Lung (tissue), 11 donors: ENCODE measurements at regions not wholly inside any gene's neighbourhood (a gene's known extent, or its start where the extent isn't known, plus 50 kb on each side); places are given as distances from the start of the nearest gene placed in this dataset.
"Not testable (repeated sequence)": the region's sequence is repeated elsewhere in the genome, so short reads cannot be mapped to it uniquely, and the experiment has no call there.

Source experiments
- ATAC-seq: fragments of 200-7000 bp; cut with Tn5 transposase; one replicate; pipeline ENCODE4 v1.9.1; 2020; ENCODE audit warnings: moderate number of reproducible peaks; ENCODE audit not compliant: insufficient read depth, low FRiP score
- DNase-seq, 3 donors: peaks; one replicate each; pipeline ENCODE4 v3.0.0-alpha.2; 2013 to 2017
- H3K27ac ChIP-seq, 2 donors: one replicate each; pipeline ENCODE4 v1.5.1; 2013; ENCODE audit warnings: mild to moderate bottlenecking in 2 of 2, moderate library complexity in 2 of 2, control low read depth in 1 of 2, inconsistent platforms in 1 of 2, low read depth in 1 of 2, low read length in 1 of 2
- H3K27me3 ChIP-seq, 3 donors: one replicate each; pipeline ENCODE4 v1.5.1; 2013; ENCODE audit warnings: low read length in 2 of 3; ENCODE audit not compliant: control insufficient read depth in 3 of 3, insufficient read depth in 3 of 3
- H3K36me3 ChIP-seq, 4 donors: one replicate each; pipeline ENCODE4 v1.5.1; 2013; ENCODE audit warnings: low read length in 4 of 4, mild to moderate bottlenecking in 1 of 4, moderate library complexity in 1 of 4; ENCODE audit not compliant: control insufficient read depth in 4 of 4, insufficient read depth in 4 of 4
- H3K4me1 ChIP-seq, 5 donors: one replicate each; pipeline ENCODE4 v1.5.1; 2013; ENCODE audit warnings: low read length in 5 of 5, mild to moderate bottlenecking in 2 of 5, moderate library complexity in 1 of 5; ENCODE audit not compliant: control insufficient read depth in 5 of 5, insufficient read depth in 5 of 5
- H3K4me3 ChIP-seq: one replicate; pipeline ENCODE4 v1.5.1; 2013; ENCODE audit warnings: mild to moderate bottlenecking, control low read depth, moderate library complexity
- H3K9ac ChIP-seq, 2 donors: one replicate each; pipeline ENCODE4 v1.5.1; 2013; ENCODE audit warnings: low read length in 2 of 2, control low read depth in 1 of 2; ENCODE audit not compliant: insufficient read depth in 1 of 2
- H3K9me3 ChIP-seq, 4 donors: one replicate each; pipeline ENCODE4 v1.5.1; 2013; ENCODE audit warnings: low read length in 3 of 4, mild to moderate bottlenecking in 1 of 4, moderate library complexity in 1 of 4; ENCODE audit not compliant: control insufficient read depth in 4 of 4, insufficient read depth in 3 of 4
- WGBS, 2 donors: extraction: QIAGEN DNeasy Blood & Tissue Kit; methylation state at CpG; one replicate each; pipeline ENCODE4 v1.1.7; 2013; 5-methylcytosine and 5-hydroxymethylcytosine counted together
- TF ChIP-seq, protein P1 (sequence below): IDR thresholded peaks from 2 replicates; pipeline ENCODE4 v1.5.1; 2012; ENCODE audit warnings: mild to moderate bottlenecking; ENCODE audit errors: control extremely low read depth, extremely low read depth
- donor health status: control.
- donor health status: control.
- donor health status: Bipolar disorder and iron deficiency.
- donor health status: healthy.
- donor health status: DM: yes; HTN: yes; CAD: no.

DNA sequence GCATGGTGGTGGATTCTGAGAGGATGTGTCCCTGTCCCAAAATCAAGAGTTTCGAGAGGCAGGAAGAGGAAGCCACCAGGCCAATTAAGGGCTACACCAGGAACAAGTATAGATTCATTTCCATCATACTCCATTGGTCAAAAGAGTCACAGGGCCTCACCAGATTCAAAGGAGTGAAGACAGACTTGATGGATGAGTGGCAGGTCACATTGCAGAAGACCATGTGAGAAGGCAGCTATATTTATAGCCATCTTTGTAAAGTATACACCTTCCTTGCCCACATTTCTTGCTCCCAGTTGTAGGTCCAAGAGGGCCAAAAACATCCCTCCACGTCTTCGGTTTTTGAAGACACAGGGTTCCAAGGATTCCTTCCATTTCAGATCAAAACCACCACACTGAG, 406.0 kb downstream of the BCOR start:
- Histone ChIP-seq H3K9ac (no peak overlapping the region), H3K27ac (no peak overlapping the region), H3K27me3 (peaks cover 0 to 6% (median 3%) of the 10 kb centered on the region in 3 donors), H3K4me3 (no peak overlapping the region), H3K9me3 (peaks cover 0 to 8% (median 3%) of the 10 kb centered on the region in 4 donors), H3K4me1 (peaks cover 0 to 16% (median 5%) of the 10 kb centered on the region in 5 donors), H3K36me3 (no peaks in the 10 kb centered on the region)
- DNase-seq (no peak), ATAC-seq (no peak)
- 76 to 83% methylated on average over 3 of the region's 3 CpGs for WGBS, 2 donors
- TF ChIP-seq, protein P1, sequence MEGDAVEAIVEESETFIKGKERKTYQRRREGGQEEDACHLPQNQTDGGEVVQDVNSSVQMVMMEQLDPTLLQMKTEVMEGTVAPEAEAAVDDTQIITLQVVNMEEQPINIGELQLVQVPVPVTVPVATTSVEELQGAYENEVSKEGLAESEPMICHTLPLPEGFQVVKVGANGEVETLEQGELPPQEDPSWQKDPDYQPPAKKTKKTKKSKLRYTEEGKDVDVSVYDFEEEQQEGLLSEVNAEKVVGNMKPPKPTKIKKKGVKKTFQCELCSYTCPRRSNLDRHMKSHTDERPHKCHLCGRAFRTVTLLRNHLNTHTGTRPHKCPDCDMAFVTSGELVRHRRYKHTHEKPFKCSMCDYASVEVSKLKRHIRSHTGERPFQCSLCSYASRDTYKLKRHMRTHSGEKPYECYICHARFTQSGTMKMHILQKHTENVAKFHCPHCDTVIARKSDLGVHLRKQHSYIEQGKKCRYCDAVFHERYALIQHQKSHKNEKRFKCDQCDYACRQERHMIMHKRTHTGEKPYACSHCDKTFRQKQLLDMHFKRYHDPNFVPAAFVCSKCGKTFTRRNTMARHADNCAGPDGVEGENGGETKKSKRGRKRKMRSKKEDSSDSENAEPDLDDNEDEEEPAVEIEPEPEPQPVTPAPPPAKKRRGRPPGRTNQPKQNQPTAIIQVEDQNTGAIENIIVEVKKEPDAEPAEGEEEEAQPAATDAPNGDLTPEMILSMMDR = no peak

DNA sequence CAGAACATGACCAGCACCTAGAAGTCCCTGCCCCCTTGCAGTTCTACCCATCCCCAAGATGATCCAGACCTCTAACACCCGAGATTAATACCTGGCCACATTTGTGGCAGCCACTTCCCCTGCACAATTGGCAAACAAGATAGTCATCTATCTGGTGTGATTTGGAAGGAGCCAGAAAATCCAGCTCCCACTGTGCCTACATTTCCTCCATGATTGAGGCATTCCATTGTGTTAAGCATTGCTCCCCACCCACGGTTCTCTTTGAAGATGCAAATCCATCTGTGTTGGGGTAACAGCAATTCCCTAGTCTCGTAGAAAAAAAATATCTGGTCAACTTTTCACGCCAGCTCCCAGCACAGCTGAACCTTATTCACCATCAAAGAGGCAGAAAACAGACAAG, 405.0 kb downstream of the BCOR start:
- TF ChIP-seq, protein P1 = no peak
- Histone ChIP-seq H3K9ac (no peak overlapping the region), H3K27ac (no peak overlapping the region), H3K27me3 (peaks cover 0 to 6% (median 3%) of the 10 kb centered on the region in 3 donors), H3K36me3 (no peaks in the 10 kb centered on the region), H3K9me3 (peaks cover 0 to 9% (median 3%) of the 10 kb centered on the region in 4 donors), H3K4me1 (peaks cover 0 to 7% (median 4%) of the 10 kb centered on the region in 5 donors), H3K4me3 (no peak overlapping the region)
- DNase-seq (no peak), ATAC-seq (no peak)
- WGBS, 2 donors = 56 to 79% methylated on average over 4 of the region's 4 CpGs

DNA sequence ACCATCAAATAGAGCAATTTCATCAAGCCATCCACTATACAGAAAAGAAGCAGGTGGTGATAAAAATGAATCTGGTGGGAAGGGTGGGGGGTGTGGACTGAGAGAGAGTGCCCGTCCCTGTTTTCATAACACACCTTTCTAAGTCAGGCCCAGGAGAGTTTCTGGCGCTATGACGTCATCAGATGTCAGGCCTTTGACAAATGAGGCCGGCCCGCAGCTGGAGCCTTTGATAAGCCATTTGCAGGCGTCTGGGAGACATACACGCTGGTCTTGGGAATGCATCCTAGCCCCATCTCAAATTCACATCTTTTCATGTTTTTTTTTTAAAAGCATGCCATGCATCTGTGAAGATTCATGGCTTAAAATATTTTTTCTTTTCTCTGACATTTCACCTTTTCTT, 404.5 kb downstream of the BCOR start:
- Histone ChIP-seq H3K4me1 (peaks cover 0 to 4% (median 2%) of the 10 kb centered on the region in 5 donors), H3K9me3 (peaks cover 0 to 10% (median 3%) of the 10 kb centered on the region in 4 donors), H3K27ac (no peak overlapping the region), H3K27me3 (peaks cover 0 to 6% (median 3%) of the 10 kb centered on the region in 3 donors), H3K36me3 (no peaks in the 10 kb centered on the region), H3K9ac (no peak overlapping the region), H3K4me3 (no peak overlapping the region)
- TF ChIP-seq, protein P1 = no peak
- 35 to 66% methylated on average over 7 of the region's 7 CpGs for WGBS, 2 donors
- DNase-seq (no peak), ATAC-seq (no peak)

DNA sequence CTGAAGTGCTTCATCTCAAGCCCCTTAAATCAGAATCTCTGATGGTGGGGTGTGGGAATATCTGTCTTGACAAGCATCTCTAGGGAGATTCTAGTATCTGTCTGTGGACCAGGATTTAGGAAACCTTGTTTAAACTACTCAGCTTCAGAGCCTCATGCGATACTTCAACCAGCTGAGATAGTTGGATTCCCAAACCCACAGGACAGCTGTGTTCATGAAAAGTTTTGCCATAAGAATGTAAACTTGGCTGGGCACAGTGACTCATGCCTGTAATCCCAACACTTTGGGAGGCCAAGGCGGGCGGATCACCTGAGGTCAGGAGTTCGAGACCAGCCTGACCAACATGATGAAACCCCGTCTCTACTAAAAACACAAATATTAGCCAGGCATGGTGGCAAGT, 395.1 kb downstream of the BCOR start:
- not testable (repeated sequence) for DNase-seq, H3K27ac ChIP-seq, H3K9ac ChIP-seq, H3K4me1 ChIP-seq, H3K4me3 ChIP-seq, ATAC-seq, H3K27me3 ChIP-seq, H3K36me3 ChIP-seq, H3K9me3 ChIP-seq
- 92 to 93% methylated on average over 5 of the region's 5 CpGs for WGBS, 2 donors
